SU-DHL-6 (cell line): ENCODE measurements at regions not wholly inside any gene's neighbourhood (a gene's known extent, or its start where the extent isn't known, plus 50 kb on each side); places are given as distances from the start of the nearest gene placed in this dataset.

Experiments used
- H2AFZ ChIP-seq: fragments of 200-600 bp; sonication (generic); 2 replicates; pipeline ENCODE4 v1.6.1; 2014; ENCODE audit warnings: low read depth, mild to moderate bottlenecking, moderate library complexity, mixed read lengths, antibody characterized with exemption, low read length; ENCODE audit not compliant: severe bottlenecking
- H3F3A ChIP-seq: fragments of 200-600 bp; shearing (Covaris generic); 2 replicates; pipeline ENCODE4 v1.6.0; 2016; ENCODE audit warnings: antibody characterized with exemption, mild to moderate bottlenecking; ENCODE audit not compliant: insufficient read depth
- H3K27ac ChIP-seq: fragments of 200-600 bp; sonication (generic); 2 replicates; pipeline ENCODE4 v1.5.1; 2016; ENCODE audit warnings: low read depth, mild to moderate bottlenecking, low read length, moderate library complexity, mixed read lengths
- H3K27me3 ChIP-seq: fragments of 200-600 bp; sonication (generic), shearing (Covaris generic); 2 replicates; pipeline ENCODE4 v1.6.0; 2014; ENCODE audit warnings: mild to moderate bottlenecking, low read length
- H3K36me3 ChIP-seq: fragments of 200-600 bp; sonication (generic); 2 replicates; pipeline ENCODE4 v1.6.1; 2014; ENCODE audit warnings: mild to moderate bottlenecking, low read length, mixed read lengths
- H3K4me2 ChIP-seq: fragments of 300-600, 200-600 bp; shearing (Covaris generic), sonication (generic); 2 replicates; pipeline ENCODE4 v1.6.0; 2014; ENCODE audit warnings: low read length, low read depth, mild to moderate bottlenecking; ENCODE audit not compliant: poor library complexity, severe bottlenecking
- H3K4me3 ChIP-seq: fragments of 200-600 bp; sonication (generic); 2 replicates; pipeline ENCODE4 v1.5.1; 2014; ENCODE audit warnings: antibody characterized with exemption, low read length, mild to moderate bottlenecking, mixed read lengths; ENCODE audit not compliant: insufficient read depth, poor library complexity, severe bottlenecking
- H3K79me2 ChIP-seq: fragments of 200-600 bp; sonication (generic); 2 replicates; pipeline ENCODE4 v1.6.1; 2014; ENCODE audit warnings: mild to moderate bottlenecking, low read length, moderate library complexity; ENCODE audit not compliant: insufficient read depth
- H3K9ac ChIP-seq: fragments of 200-600 bp; sonication (generic); 2 replicates; pipeline ENCODE4 v1.7.0; 2014; ENCODE audit warnings: mild to moderate bottlenecking, low read length
- H3K9me2 ChIP-seq: fragments of 200-600 bp; sonication (generic); replicated peaks from 2 replicates; pipeline ENCODE4 v1.6.1; 2014; ENCODE audit warnings: low read length; ENCODE audit not compliant: insufficient read depth
- H3K9me3 ChIP-seq: fragments of 200-600 bp; sonication (generic); 2 replicates; pipeline ENCODE4 v1.6.1; 2014; ENCODE audit warnings: low read length, mixed read lengths; ENCODE audit not compliant: insufficient read depth
- H4K20me1 ChIP-seq: fragments of 200-600 bp; sonication (generic); 2 replicates; pipeline ENCODE4 v1.6.1; 2014; ENCODE audit warnings: low read depth, mild to moderate bottlenecking, antibody characterized with exemption, low read length, moderate library complexity, mixed read lengths
- EZH2phosphoT487 ChIP-seq: fragments of 200-600 bp; sonication (generic), shearing (Covaris generic); conservative IDR thresholded peaks from 2 replicates; pipeline ENCODE4 v1.6.1; 2018; ENCODE audit warnings: mild to moderate bottlenecking, antibody characterized with exemption, low read length, moderate library complexity, mixed read lengths
- TF ChIP-seq, protein P1 (sequence below): fragments of 200-600 bp; sonication (generic); IDR thresholded peaks from one replicate; pipeline ENCODE4 v1.5.1; 2017; ENCODE audit warnings: antibody characterized with exemption, mild to moderate bottlenecking, low read length, moderate library complexity; ENCODE audit not compliant: insufficient read depth, poor library complexity, severe bottlenecking

DNA sequence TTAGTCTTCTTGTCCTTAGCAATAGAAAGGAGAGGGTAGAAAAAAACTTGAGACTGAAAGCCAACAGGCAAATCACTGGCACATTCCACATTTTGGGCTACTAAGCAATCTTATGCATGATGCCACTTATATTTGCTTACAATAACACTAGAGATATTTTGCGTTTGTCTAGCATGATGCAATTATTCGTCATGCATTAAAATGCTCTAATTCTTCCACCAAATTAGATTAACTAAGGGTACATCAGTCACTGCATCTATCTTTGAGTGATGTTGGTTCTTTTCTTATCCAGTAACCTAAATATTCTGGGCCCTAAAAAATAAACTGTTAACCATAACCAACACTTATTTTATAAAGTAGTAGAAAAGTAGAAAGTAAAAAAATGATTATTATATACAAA lies 1311.7 kb upstream of the CDH2 start:
- no peak overlapping the region for H3K27ac ChIP-seq
- no peak overlapping the region for H3K9ac ChIP-seq
- no peaks in the 10 kb centered on the region for H3F3A ChIP-seq
- no peaks in the 10 kb centered on the region for H3K9me3 ChIP-seq
- H3K79me2 ChIP-seq: no peaks in the 10 kb centered on the region
- H3K4me3 ChIP-seq: no peak overlapping the region
- no peaks in the 10 kb centered on the region for H3K27me3 ChIP-seq
- TF ChIP-seq, protein P1, sequence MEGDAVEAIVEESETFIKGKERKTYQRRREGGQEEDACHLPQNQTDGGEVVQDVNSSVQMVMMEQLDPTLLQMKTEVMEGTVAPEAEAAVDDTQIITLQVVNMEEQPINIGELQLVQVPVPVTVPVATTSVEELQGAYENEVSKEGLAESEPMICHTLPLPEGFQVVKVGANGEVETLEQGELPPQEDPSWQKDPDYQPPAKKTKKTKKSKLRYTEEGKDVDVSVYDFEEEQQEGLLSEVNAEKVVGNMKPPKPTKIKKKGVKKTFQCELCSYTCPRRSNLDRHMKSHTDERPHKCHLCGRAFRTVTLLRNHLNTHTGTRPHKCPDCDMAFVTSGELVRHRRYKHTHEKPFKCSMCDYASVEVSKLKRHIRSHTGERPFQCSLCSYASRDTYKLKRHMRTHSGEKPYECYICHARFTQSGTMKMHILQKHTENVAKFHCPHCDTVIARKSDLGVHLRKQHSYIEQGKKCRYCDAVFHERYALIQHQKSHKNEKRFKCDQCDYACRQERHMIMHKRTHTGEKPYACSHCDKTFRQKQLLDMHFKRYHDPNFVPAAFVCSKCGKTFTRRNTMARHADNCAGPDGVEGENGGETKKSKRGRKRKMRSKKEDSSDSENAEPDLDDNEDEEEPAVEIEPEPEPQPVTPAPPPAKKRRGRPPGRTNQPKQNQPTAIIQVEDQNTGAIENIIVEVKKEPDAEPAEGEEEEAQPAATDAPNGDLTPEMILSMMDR: no peak
- TF ChIP-seq EZH2phosphoT487: no peak
- no peaks in the 10 kb centered on the region for H4K20me1 ChIP-seq
- H3K36me3 ChIP-seq: no peaks in the 10 kb centered on the region
- H3K4me2 ChIP-seq: no peak overlapping the region
- no peak overlapping the region for H2AFZ ChIP-seq
- H3K9me2 ChIP-seq: no peaks in the 10 kb centered on the region

DNA sequence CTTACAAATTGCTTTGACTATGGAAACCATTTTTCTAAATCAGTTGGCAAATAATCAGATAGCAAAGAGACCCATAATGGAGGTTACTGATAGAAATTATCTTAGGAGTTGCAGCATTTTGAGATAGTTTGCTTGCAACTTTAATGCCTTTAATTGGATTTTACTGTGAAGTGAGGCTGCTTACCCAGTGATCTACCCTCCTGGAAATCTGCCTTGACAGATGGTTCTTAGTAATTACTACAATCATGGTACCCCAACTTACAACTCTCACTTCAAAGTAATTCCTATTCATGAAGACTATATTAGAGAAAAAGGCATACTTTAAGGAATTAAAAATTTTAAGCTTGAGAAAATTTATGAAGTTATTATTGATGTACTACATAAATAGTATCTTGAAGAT lies 1288.6 kb upstream of the CDH2 start:
- Histone ChIP-seq H3F3A (no peaks in the 10 kb centered on the region), H3K9ac (no peak overlapping the region), H3K36me3 (no peaks in the 10 kb centered on the region), H3K4me3 (no peak overlapping the region), H3K27me3 (no peaks in the 10 kb centered on the region), H3K79me2 (no peaks in the 10 kb centered on the region), H3K9me3 (no peaks in the 10 kb centered on the region), H2AFZ (no peak overlapping the region), H3K4me2 (no peak overlapping the region), H4K20me1 (no peaks in the 10 kb centered on the region), H3K9me2 (no peaks in the 10 kb centered on the region), H3K27ac (no peak overlapping the region)
- TF ChIP-seq, protein P1: no peak
- TF ChIP-seq EZH2phosphoT487: no peak

DNA sequence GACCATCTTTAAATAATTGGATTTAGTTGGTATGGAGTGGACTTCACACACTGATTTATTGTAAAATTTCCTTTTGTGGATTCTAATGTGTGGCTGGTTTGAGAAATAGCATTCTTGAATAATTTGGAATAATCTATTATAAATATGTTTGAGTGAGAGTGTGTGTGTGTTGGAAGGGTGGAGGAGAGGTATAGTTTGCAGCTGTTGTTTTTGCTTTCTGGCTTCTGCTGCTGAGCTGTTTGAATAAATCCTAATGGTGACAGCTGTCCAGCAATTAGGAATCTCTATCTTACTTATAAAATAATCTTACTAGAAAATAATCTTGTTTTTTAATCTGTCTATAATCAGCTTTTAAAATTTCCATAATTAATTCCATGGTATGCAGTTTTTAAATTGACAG lies 1283.0 kb upstream of the CDH2 start:
- H3K9me3 ChIP-seq: no peaks in the 10 kb centered on the region; the same call in 1 of the 2 replicates
- H2AFZ ChIP-seq: no peak overlapping the region
- no peaks in the 10 kb centered on the region for H3F3A ChIP-seq
- no peak overlapping the region for H3K9ac ChIP-seq
- H3K9me2 ChIP-seq: no peaks in the 10 kb centered on the region
- no peaks in the 10 kb centered on the region for H3K27me3 ChIP-seq
- TF ChIP-seq EZH2phosphoT487: no peak
- TF ChIP-seq, protein P1: no peak
- no peaks in the 10 kb centered on the region for H3K79me2 ChIP-seq
- no peak overlapping the region for H3K4me2 ChIP-seq
- H3K36me3 ChIP-seq: no peaks in the 10 kb centered on the region
- H4K20me1 ChIP-seq: no peaks in the 10 kb centered on the region; the same call in 1 of the 2 replicates
- H3K4me3 ChIP-seq: no peak overlapping the region
- no peak overlapping the region for H3K27ac ChIP-seq

DNA sequence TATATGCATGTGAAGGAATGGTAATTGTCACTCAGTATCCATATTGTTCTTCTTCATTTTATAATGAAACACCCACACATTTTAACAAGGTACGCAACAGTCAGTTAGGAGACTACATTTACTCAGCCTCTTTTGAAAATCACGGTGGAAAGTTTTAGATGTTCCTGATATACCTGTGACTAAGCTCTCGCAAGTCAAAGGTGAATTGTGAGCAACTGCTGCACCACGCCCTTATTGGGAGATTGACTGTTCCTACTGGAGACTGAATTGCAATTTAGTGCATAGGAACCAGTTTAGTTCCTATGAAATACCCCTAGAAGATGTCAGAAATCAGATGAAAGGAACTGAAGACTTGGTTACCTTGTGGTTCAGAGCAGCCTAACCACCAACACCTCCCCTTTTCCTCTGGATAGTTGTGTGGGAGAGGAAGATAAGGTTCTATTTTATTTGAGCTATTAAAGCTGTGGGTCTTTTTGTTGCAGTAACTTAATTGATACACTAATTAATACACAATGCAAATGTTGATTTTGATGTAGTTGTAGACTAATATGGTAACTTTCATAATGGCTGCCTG lies 1280.5 kb upstream of the CDH2 start:
- no peaks in the 10 kb centered on the region; the same call in 1 of the 2 replicates for H4K20me1 ChIP-seq
- H3K36me3 ChIP-seq: no peaks in the 10 kb centered on the region
- no peaks in the 10 kb centered on the region for H3K9me2 ChIP-seq
- H3K9ac ChIP-seq: no peak overlapping the region
- no peak overlapping the region for H3K4me2 ChIP-seq
- H3K27me3 ChIP-seq: no peaks in the 10 kb centered on the region
- no peak overlapping the region for H2AFZ ChIP-seq
- H3F3A ChIP-seq: no peaks in the 10 kb centered on the region
- H3K4me3 ChIP-seq: no peak overlapping the region
- TF ChIP-seq, protein P1: no peak
- TF ChIP-seq EZH2phosphoT487: no peak
- no peaks in the 10 kb centered on the region; the same call in 1 of the 2 replicates for H3K9me3 ChIP-seq
- H3K27ac ChIP-seq: no peak overlapping the region
- H3K79me2 ChIP-seq: no peaks in the 10 kb centered on the region
